GM18858 (cell line): ENCODE measurements at regions not wholly inside any gene's neighbourhood (a gene's known extent, or its start where the extent isn't known, plus 50 kb on each side); places are given as distances from the start of the nearest gene placed in this dataset.
"Not testable (repeated sequence)": the region's sequence is repeated elsewhere in the genome, so short reads cannot be mapped to it uniquely, and the experiment has no call there.

Source experiments
- ATAC-seq: cut with Tn5 transposase; IDR thresholded peaks from one replicate; pipeline ENCODE4 v1.9.1; 2021; ENCODE audit not compliant: unreplicated experiment

DNA sequence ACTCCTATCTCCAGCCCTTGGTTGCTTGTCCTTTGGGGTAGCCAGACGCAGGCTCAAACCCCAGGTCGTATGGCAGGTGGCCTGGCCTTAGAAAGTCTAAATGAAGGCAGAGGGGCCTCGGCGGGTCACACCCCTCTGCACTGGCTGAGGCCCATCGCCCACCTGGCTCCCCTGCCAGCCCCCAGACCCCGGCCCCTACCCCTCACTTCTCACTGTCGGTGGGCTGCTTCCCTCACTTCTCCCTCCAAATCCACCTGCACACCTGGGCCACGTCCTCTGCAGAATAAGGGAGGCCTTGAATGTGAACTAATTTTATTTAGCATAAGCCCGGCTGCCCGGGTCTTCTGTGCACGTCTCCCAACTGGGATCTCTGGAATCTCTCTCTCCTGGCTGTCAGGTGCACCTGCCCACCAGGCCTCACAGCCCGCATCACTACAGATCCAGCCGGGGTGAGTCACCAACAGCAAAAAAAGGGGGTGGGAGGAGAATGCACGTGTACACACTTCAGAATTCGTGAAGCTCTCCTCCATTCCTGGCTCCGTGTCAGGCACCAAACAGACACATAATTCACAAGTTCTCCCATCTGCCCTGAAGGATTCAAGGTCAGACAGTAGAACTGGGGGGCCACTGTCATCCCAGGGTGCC lies 107.5 kb upstream of the SIM2 start:
- no peak for ATAC-seq

DNA sequence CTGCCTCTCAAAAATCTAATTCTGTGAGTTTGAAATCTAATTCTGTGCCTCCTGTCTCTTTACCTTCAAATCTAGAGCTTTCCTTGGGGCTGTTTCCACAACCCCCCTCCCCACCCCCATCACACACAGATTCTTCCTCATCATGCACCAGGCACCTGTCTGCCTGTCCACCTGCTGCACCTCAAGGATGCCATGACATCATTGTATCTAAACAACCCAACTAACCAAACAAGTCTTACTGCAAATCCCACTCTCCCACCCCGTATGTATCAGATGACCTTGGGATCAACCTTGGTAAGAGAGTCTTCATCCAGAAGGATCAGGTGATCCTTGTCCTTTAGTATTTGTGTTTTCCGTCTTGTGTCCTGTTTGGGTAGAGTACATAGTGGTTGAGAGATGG lies 102.7 kb upstream of the SIM2 start:
- no peak for ATAC-seq

DNA sequence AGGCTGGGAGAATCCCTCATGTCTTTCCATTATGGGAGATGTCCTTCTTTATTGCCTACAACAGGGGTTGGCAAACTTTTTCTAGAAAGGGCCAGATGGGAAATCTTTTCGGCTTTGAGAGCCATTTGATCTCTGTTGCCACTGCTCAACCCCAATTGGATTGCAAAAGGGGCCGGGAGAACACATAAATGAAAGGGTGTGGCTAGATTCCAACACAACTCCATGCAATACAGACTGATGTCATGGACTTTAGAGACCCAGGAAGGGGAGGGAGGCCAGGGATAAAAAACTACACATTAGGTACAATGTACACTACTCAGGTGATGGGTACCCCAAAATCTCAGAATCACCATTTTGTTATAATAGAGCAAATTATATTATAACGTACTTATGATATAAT lies 97.6 kb upstream of the SIM2 start:
- no peak for ATAC-seq

DNA sequence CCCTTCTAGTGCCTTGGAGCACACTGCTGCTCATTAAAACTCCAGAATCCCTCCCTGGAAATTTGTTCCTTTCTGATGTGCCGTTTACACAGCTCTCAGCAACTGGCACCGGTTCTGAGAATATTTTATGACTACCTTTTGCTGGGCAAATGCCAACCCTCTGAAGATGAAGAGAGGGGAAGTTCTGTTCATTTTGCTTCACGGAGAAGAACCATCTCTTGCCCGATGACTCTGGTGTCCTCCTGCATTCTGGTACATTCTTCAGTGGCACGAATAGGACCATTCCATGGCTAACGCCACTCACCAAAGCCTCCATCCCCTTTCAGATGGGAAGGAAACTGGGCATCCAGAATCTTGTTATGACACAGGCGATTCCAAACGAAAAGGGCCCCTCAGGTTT lies 96.2 kb upstream of the SIM2 start:
- ATAC-seq: no peak

- no peak for ATAC-seq
Observed at GRCh38 chr21:36603221-36603620, 95.7 kb upstream of the SIM2 start.

GRCh38 chr21:36605426-36605825 lies 93.5 kb upstream of the SIM2 start:
- no peak for ATAC-seq

DNA sequence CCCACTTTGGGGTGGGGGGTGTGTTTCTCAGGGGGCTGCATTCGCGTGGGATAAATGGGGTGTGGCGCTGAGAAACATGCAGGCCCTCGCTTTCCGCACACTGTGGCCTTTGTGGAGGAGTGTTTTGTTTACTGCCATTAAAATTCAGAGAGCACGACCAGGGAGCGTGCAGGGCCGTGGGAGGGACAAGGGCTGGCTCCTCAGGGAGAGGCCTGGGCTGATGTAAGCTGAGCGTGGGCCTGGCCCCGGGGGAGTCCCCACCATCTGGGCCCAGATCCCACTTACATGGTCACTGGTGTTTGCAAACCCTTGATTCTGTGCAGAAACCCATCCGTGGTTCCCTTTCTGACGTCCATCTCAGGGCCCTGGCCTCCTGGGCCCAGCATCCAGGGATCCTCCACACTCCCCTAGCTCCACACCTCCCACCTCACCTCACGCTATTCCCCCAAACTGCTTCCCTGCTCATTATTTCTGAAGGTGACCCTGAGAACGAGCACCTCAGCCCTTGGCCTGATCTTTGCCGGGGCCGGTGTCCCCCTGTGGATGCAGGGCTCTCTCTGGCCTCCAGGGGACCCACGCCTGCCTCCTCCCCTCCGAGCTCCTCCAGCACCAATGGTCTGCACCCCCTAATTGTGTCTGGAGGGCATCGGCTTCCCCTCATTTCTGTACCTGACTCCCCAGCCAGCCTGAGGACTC lies 92.5 kb upstream of the SIM2 start:
- no peak for ATAC-seq

DNA sequence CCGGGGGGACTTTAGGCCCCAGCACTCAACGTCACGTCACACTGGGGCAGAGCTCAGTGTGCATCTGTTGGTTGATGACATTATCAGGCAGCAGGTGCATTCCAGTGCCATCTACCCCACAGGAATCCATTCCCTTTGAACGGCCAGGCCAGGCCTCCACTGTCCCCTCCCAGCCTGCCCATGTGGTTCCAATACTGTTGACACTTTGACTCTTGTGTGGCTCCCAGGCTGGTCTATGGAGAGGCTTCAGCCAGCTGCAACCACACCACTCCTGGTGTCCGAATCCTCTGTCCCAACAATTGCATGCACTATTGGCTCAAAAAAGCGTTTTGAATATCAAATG lies 92.0 kb upstream of the SIM2 start:
- ATAC-seq: no peak

GRCh38 chr21:36608041-36608896 lies 90.6 kb upstream of the SIM2 start:
- ATAC-seq: no peak

DNA sequence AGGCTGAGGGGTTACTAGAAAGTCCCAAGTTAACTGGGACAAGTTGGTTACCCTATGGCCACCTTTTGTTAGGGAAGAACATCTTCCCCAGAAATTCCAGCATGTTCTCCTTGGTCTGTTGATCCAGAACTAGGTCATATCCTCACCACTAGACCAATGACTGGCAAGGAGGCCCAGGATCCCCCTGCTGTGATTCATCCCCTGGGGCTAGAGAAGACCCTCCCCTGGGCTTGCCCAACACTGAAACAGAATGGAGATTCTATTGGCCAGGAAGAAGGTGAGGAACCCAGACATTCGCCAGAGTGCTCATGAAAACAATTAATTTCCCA lies 90.1 kb upstream of the SIM2 start:
- ATAC-seq: no peak

DNA sequence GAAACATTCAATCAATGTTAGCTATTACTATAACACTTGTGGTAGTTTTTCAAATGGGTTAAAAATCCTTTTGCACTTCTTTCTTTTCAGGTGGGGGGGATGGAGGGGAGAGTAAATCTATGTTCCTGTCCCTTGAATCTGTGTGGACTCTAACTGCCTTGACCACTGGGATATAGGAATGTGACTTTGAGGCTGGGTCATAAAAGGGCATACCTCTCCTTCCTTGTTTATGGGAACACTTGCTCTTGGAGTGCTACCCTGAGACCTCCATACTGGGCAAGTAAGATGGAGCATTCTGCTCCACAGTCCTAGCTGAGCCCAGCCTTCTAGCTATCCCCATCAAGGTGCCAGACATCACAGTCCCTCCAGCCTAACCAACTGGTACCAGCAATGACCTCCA lies 89.3 kb upstream of the SIM2 start:
- no peak for ATAC-seq

- no peak for ATAC-seq
Observed at GRCh38 chr21:36610201-36610600, 88.7 kb upstream of the SIM2 start.

GRCh38 chr21:36610935-36611334 lies 88.0 kb upstream of the SIM2 start:
- no peak for ATAC-seq

DNA sequence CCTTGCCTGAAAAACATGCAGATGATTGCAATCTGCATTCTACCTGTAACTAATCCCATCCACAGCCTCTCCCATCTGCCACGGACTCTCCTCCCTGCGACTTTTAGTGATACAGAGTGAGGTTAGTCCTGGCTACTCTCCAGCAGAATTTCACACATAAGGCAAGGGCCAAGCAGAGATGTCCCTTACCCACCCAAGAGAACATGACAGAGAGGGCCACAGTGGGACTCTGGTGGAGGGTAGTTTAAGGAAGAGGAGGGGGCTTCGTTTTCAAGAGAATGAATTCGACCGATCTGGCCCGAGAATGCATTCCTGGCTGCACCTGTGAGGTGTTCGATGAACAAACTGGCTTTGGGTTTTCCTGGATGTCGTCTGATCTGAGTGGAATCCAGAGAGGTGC lies 87.5 kb upstream of the SIM2 start:
- ATAC-seq: no peak

DNA sequence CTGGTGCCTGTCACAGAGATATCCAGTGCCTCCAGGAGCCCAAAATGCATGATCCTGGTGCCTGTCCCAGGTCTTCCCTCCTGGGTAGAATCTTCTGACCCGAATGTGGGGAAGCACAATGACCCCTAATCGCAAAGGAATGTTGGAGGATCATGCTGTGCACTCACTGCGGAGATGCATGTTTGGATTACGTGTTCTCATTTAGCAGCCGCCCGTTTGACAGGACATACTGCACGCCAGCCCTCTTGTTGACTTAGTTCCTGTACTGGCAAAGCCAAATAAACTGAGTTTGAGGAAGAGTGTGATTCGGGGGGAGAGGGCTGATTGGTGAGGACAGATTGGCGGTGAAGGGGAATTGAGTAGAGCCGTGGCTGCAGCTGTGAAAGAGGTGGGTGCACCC lies 85.9 kb upstream of the SIM2 start:
- ATAC-seq: no peak

DNA sequence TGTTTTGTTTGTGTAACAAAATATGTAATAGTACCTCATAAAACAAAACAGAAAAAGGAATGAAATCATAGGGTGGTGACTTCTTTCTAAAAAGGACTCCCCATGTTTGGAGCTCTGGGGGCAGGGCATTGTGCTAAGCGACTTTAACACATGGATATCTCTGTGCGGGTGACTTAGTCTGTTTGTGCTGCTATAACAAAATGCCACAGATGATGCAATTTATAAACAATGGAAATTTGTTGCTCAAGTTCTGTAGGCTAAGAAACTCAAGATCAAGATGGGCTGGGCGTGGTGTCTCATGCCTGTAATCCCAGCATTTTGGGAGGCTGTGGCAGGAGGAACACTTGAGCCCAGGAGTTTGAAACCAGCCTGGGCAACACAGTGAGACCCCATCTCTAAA lies 85.4 kb upstream of the SIM2 start:
- no peak for ATAC-seq

DNA sequence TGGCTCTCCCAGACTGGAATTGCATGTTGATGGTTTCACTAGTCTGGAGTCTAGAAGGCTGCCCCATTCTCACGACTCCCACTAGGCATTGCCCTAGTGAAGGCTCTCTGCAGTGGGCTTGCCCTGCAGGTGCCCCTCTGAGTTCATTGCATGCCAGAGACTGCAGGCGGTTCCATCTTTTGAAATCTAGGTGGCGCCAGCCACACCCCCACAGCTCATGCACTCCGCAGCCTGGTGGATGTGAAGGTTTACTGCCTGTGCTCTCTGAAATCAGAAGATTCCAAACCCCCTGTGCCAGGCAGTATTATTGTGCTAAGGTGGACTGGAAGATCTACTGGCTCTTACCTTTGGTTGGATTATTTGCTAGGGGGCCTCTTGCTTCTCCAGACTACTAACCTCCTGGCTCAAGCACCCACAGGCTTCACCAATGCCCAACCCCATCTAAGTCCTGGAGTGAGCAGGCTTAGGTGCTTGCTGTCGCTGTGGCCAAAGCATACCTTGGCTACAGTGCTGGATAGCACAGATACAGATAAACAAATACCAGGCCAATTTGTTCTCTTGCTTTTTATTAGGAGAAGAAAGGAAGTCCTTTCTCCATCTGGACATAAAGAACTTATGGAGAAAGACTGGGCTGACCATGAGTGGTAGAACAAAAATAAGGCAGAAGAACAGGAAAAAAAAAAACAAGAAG lies 83.5 kb upstream of the SIM2 start:
- ATAC-seq: no peak

GRCh38 chr21:36616773-36617172 lies 82.1 kb upstream of the SIM2 start:
- not testable (repeated sequence) for ATAC-seq

- not testable (repeated sequence) for ATAC-seq
Observed at GRCh38 chr21:36621794-36622193, 77.1 kb upstream of the SIM2 start.

- no peak for ATAC-seq
Observed at GRCh38 chr21:36624105-36624504, 74.8 kb upstream of the SIM2 start.

DNA sequence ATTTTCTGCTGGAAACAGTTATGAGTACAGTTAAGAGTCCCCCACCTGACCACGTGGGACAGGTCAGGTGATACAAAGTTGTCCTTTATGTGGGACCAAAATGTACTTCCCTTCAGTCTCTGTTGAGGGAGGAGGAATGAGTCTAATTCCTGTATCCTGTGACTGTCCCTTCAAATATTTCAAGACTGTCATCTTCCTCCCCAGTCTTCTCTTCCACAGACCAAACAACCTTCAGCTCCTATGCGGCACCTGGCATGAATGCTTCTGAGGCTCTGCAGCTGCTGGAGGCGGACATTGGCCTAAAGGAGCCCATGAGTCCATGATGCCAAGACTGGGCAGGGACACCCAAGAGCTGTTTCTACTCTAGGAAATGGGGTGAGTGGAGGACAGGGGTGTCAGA lies 72.1 kb upstream of the SIM2 start:
- ATAC-seq: no peak

- no peak for ATAC-seq
Observed at GRCh38 chr21:36627242-36627641, 71.7 kb upstream of the SIM2 start.
